GM19043 (cell line): ENCODE measurements at regions not wholly inside any gene's neighbourhood (a gene's known extent, or its start where the extent isn't known, plus 50 kb on each side); places are given as distances from the start of the nearest gene placed in this dataset.

Experiments used
- ATAC-seq: cut with Tn5 transposase; IDR thresholded peaks from one replicate; pipeline ENCODE4 v1.9.1; 2021; ENCODE audit warnings: low read depth; ENCODE audit not compliant: unreplicated experiment

DNA sequence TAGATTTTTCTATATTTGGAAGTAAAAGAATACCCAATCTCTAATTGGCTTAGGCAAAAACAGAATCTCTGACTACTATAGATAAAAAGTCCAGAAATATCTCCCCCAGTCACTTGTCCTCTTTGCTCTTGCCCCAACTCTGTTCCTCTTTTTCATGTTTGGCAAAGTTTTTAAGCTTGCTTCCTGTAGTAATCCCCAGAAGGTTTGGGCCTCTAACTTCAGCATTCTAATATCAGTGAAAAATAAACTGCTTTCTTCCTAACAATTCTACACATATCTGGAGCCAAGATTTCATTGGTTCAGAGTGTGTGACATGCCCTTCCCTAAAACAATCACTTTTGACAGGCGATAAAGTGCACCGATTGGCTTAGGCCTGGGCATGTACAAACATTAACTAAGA lies 1680.3 kb downstream of the MAT2B start:
- no peak for ATAC-seq

DNA sequence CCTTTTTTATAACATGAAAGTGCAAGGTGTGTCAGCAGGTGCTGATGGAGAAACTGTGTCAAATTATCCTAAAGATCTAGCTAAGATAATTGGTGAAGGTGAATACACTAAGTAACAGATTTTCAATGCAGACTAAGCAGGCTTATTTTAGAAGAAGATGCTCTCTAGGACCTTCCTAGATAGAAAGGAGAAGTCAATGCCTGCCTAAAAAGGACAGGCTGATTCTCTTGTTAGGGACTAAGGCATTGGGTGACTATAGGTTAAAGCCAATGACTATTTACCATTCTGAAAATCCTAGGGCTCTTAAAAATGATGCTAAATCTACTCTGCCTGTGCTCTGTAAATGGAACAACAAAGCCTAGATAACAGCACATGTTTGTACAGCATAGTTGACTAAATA lies 1682.4 kb downstream of the MAT2B start:
- no peak for ATAC-seq

DNA sequence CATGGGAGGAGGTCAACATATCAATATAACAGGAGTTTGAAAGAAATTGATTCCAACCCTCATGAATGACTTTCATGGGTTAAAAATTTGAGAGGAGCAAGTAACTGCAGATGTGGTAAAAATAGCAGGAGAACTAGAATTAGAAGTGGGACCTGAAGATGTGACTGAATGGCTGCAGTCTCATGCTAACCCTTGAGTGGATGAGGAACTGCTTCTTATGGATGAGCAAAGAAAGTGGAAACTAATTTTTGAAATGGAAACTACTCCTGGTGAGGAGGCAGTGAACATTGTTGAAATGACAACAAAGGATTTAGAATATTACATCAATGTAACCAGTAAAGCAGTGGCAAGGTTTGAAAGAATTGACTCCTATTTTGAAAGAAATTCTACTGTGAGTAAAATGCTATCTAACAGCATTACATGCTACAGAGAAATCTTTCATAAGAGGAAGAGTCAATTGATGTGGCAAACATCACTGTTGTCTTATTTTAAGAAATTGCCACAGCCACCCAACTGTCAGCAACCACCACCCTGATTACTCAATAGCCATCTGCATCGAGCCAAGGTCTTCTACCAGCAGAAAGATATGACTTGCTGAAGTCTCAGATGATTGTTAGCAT lies 1683.2 kb downstream of the MAT2B start:
- ATAC-seq: no peak

DNA sequence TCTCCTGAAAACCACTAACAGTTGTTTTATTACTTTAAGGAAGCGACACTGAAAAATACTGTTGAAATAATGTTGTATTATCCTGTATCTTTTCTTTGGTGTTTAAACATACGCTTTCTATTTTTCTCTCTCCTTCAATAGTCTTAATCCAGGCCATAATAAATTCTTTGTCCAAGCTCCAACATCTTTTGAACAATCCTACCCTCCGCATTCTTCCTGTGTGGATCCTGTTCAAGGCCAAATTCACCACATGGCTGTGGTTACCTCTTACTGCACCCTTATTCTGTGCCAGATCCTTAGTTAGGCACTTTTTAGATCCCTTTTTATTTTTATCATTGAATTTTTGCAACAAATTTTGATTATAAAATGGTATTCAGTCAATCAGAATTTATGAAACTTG lies 1691.5 kb downstream of the MAT2B start:
- no peak for ATAC-seq

DNA sequence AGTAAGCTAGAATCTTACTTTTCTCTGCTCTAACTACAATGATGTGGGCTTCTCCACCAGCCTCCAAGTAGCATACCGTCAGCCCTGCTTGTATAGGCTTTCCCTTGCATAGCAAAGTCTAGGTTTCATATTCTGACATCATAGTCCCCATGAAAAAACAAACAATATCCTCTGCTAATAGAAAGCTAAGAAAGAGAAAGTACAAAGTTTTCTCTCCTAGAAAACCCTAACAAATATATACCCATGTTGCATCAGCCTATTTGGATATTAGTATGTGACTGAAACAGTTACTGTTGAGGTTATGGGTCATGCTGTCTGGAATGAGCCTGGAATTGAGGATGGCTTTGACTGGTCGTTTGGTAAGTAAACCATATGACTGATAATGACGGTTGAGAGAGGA lies 1696.0 kb downstream of the MAT2B start:
- no peak for ATAC-seq

DNA sequence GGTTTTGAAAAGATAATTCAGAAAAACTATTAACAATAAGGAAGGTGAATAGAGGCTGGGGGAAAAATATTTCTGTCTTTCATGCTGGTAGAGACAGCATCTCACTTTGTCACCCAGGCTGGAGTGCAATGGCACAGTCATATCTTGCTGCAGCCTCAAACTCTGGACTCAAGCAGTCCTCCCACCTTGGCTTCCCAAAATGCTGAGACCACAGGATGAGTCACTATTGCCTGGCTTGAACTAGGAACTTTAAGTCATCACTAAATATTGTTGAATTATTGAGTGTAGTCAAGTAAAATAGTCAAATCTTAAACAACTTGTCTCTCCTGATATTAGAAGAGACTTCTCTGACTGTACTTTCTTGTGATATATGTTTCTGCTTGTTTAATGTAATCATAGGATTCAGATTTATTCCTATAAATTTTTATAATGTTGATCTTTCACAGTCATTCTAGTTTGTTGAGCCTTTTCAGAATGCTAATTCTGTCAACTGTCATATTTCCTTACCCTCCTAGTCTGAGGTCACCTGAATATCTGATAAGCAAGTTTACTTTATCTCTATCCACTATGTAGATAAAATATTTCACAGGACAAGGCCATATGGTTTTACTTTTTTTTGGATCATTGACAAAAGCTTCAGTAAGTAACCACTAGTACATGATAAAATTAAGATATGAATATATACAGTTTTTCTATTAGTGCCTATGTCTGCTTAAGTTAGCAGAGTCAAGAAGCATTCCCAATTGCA lies 1696.5 kb downstream of the MAT2B start:
- no peak for ATAC-seq

DNA sequence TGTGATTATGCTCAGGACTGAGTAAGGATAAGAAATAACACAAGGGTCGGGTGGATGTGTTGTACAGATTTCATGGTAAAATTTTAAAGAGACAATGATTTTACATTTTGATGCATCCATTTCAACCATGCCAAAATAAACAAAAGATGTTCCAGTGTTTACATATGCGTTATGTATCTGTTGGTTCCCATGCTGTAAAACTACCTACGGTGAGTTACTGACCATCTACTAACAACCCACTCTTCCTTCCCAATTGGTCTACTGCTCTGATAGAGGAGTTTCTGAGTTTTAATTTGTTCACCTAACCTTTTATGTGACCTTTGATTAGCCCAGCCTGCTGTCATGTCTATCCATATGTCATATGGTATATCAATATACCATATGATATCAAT lies 1697.1 kb downstream of the MAT2B start:
- no peak for ATAC-seq

DNA sequence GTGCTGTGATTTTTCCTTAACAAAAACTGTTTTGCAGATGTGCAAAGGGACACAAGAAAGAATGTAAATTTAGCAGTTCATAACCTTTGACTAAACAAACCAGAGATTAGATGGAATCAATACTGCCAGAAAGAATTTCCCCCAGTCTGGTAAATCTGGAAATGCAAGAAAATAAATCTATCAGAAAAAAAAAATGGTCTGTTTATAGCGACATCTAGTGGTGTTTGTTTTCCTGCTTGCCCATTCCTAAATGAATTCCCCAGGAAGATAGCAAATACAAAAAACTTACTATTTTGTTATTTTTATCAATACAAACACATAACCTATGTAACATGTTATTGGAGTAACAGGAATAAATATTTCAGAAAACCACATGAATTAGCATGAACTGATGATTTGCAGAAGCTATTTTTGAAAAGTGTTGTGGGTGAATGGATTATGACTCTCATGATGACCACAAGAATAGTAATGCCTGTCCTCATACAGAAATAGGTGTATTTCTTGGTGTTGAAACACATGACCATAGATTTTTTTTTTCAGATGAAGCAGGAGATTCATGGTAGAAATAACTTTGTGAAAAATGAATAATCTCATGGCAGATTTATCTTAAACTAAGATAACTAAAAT lies 1703.8 kb downstream of the MAT2B start:
- ATAC-seq: no peak

DNA sequence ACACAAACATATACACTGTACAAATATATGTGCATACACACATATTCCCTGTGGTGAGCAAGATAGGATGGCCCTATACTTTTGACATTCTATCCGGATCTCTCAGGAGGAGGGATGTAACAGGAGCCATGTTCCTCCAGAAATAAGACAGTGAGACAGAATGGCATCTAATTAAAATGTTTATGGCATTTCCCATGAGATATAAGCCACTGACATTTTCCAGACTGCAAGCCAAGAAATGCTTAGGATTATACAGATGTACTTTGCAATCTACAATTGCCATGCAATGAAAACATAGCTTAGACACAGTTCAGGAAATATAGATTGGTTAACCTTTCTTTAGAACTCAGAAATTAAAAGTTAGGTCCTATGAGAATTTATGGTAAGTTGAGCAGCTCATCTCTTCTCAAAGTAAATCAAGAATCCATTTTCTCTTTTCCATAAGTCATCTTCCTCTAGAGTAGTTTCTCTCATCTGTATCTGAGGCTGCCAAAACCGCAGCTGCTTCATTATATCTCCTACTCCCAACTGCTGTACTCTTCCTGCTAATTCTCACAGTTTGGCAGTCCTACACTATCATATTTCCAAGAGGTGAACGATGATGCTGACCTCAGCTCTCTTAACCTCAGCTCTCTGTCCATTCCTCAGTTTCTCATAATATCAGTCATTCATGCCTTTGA lies 1719.1 kb downstream of the MAT2B start:
- no peak for ATAC-seq

DNA sequence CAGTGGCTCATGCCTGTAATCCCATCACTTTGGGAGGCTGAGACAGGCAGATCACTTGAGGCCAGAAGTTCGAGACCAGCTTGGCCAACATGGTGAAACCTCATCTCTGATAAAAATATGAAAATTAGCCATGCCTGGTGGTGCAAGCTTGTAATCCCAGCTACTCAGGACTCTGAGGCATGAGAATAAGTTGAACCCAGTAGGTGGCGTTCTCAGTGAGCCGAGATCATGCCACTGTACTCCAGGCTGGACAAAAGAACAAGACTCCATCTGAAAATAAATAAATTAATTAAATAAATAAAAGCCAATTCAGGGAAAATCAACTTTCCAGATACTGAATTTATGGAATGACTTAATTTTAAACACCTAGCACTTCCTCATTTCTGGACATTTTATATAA lies 1722.1 kb downstream of the MAT2B start:
- no peak for ATAC-seq

DNA sequence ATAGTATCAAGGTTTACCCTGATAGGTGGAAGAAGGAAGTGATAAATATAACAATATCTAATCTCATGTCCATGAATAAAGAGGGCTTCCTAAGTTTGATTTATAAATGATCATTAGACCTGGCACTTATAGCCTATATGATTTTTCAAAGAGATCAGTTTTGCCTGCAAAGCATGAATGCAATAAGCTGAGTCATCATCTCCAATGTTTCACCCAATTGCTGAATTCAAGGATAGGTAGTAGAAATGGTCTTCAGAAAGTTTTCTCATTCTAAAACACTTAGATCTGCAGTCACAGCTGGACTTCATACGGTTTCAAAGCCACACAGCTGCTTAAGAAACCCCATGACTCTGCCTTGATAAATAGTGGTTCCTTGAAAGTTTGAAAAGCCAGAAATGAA lies 1722.8 kb downstream of the MAT2B start:
- ATAC-seq: no peak

DNA sequence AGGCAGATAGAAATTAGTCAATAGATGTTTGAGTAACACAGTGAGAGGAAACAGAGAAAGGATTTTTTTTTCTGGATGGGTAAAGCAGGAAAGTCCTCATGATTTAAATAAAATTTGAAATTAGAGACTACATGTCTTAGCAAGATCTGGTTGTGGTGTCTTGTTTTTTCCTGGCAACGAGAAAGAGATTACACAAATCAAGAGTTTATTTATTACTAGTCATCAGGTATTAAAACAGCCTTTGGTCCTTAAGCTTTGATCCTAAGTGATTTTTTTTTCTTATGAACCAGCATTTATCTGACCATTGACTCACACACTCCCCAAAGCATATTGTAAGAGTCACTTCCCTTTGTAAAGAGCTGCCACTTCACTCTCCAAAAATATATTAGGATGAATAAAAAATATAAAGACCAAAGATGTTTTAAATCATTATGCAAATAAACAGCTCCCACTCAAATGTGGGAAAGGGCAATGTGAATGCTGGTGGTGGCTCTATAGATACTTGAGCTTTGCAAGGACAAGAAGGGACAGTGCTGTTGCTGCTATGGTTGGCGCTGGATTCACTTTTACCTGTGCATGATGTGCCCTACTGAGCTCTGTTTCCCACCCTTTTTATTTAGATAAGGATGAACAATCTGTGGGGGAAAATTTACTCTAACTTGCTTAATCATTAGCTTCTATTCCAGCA lies 1726.5 kb downstream of the MAT2B start:
- no peak for ATAC-seq

DNA sequence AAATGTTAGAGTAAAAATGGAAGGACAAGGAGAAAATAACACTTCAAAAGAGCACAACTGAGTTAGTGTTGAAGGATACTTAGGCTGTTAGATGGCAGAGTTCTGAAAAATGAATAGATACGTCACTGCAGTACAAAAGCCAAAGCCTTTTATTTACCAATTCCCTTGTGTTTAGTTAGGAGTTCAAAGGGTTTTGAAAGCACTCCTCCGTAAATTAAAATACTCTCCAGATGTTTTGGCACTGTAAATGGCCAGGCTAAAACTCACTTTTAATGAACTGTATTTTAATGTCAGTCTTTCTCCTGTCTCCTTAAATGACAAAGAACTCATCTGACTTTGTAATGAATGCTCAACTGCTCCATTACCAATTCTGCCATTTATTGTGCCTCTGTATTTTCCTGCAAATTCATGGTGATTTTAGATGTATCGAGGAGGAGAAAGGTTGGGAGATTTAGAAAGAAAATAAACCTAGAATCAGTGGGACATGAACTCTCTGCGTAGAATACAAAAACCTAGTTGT lies 1727.2 kb downstream of the MAT2B start:
- no peak for ATAC-seq

DNA sequence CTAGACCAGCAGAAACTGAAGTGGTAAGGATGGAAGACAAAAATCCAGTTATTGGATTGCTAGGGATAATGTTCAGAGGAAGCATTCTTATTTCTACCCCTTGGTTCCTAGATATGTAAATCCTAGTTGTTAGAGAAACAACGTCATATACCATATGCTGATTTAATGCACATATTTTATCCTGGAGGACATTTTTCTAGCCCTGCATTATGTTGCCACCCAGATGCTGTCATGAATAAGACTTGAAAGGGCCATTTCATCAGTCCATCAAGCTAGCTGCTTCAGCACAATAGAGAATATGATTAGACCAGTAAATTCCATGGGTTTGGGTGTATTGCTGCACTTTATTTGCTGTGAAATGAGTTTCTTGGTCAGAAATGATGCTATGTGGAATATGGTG lies 1736.4 kb downstream of the MAT2B start:
- no peak for ATAC-seq

DNA sequence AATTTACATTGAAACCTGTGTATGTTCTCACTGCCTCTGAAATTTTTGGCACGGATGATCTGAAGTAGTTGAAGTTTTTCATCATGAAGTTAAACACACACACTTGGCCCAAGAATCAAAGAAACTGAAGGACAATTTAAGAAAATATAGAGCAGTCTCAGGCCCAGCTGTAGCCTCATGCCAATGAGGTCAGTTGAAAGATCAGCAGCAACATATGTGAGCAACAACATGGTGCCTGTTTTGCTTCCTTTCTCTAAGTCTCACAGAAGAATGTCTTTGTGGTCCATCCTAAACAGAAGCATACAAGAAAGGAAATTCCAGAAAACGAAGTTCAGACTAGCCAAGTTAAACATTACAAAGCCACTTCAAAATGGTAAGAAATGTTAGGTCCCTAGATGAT lies 1737.2 kb downstream of the MAT2B start:
- ATAC-seq: no peak

DNA sequence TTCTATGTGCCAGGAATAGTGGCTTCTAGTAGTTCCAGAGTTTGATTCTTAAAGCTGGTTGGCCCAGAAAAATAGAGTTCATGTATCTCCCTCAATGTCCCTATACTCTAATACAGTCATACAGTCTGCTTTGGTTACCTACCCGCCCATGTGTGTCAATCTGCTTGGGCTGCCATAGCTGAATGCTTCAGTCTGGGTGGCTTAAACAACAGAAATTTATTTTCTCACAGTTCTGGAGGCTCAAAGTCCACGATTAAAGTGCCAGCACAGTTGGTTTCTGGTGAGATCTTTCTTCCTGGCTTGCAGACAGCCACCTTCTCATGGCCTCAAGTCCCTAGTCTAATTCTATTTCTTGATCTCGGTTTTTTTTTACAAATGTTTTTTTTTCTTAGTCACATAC lies 1739.0 kb downstream of the MAT2B start:
- no peak for ATAC-seq

DNA sequence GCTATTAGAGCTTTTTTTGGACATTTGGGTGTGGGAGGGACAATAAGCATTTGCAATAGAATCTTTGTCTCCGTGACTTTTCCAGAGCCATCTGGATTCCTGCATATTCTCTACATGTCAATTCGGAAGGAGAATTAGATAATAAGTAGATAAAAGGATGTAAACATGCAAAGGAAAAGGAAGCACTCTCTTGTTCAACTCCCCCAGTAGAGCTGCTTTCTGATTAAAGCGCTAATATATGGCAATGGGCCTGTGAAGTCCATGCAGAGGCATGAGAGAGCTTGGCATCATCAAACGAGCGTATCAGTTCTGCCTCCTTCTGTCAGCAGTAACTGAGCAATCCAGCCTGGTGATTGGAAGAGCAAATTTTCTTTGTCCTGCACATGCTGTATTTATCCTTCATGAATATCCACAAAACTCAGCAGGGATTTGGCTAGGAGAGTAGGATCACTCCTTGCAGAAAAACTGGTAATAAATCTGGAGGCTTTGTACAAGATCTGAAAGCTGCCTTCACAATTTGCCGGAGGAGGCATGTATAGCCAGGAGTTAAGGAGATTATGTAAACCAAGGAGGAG lies 1752.9 kb downstream of the MAT2B start:
- ATAC-seq: no peak

DNA sequence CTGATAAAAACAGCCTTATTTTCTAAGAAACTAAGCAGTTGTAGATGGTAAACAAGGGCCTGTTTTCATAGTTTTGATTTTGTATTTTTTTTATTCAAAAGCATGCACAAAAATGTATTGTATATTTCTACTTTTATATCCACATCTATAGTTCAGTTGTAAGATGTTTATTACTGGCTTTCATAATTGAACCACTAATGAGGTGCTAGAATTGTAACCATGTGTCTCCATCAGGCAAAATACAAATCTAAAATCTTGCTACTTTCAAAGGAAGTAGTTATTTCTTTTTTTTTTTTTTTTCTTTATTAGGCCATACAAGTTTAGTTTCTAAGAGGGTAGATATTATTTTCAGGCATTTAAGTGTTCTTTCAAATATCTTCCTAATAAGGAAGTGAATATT lies 1755.0 kb downstream of the MAT2B start:
- no peak for ATAC-seq

DNA sequence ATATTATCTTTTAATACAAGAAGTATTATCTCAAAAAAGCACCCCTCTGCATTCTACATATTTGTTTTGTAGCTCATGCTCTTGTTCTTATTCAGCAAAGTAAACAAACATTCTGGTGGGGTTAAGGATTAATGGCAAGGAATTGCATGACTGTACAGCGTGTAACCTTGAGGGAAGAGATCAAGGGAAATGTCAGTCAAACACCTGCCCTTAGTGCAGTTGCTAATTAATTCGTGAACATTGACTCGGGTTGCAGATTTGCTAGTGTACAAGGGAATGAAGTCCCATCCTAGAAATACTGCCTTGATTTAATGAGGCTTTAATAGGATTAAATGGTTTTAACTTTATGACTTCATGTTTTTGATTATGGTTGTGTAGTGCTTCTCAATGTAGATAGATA lies 1758.1 kb downstream of the MAT2B start:
- ATAC-seq: no peak

DNA sequence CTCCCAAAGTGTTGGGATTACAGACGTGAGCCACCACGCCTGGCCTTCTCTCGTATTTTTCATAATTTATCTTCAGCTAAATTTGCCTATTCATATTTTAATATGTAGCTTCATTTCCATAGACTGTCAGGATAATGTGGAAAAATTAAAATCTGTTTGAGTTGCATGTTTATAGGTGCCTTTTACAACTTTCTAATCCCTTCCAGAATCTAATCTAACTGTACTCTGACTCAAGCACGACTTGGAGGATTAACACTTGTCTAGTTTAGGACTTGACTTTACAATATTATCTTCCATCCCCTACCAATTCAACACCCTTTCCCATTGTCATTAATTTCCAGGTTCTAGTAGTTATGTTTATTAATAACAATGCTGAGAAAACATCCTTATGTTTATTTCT lies 1761.5 kb downstream of the MAT2B start:
- ATAC-seq: no peak
